ENCODE measurements at regions not wholly inside any gene's neighbourhood (a gene's known extent, or its start where the extent isn't known, plus 50 kb on each side); places are given as distances from the start of the nearest gene placed in this dataset.
"Not testable (repeated sequence)": the region's sequence is repeated elsewhere in the genome, so short reads cannot be mapped to it uniquely, and the experiment has no call there.

DNA sequence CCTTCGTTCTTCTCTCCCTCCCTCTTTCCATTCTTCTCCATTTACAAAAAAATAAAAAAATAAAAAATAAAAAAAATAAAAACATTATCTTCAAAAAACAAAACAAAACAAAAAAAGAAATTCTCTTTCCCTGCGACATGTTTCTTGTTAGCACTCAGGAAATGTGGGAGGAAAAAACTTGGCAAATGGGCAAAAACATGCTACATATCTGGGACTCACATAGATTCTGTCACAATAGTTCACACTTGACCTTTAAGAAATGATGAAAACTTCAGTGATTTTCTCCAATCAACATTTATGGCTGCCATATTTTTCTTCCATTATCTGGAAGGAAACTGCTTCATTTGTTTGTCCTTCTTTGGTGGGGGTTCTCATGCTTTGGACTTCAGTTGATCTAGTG lies 109.3 kb downstream of the PRKAB2 start:
- no peak for DNase-seq (ENCODE audit: low spot score)

DNA sequence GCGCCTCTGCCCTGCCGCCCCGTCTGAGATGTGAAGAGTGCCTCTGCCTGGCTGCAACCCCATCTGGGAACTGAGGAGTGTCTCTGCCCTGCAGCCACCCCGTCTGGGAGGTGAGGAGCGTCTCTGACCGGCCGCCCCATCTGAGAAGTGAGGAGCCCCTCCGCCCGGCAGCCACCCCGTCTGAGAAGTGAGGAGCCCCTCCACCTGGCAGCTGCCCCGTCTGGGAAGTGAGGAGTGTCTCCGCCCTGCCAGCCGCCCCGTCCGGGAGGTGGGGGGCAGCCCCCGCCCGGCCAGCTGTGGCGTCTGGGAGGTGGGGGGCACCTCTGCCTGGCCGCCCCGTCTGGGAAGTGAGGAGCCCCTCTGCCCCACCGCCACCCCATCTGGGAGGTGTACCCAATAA lies 110.4 kb downstream of the PRKAB2 start:
- not testable (repeated sequence) for DNase-seq (ENCODE audit: low spot score)

DNA sequence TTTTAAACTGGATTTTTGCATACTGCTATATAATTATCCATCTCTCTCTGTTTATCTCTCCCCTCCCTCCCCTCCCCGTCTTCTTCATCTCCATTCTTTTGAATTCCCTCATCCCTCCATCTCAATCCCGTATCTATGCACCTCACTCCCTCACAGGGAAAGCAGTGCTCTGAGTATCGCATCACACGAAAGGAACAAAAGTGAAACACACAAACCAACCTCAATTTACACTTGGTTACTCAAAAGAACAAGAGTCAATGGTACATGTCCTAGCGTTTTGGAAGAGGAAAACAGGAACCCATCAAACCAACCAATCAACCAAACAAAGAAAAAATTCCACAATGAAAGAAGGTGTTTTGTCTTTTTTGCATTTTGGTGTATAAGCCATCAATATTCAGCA lies 115.1 kb downstream of the NBPF12 start:
- no peak for DNase-seq (ENCODE audit: low spot score)

DNA sequence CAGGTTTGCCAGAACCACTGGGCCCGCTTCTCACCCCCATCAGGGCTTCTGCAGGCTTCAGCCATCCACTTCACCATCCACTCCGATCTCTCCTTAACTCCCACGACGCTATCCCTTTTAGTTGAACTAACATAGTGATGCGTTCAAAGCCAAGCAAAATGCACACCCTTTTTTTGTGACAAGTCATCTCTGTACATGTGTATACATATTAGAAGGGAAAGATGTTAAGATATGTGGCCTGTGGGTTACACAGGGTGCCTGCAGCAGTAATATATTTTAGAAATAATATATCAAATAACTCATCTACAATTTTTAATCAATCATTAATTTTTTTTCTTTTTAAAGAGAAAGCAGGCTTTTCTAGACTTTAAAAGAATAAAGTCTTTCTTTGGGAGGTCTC lies 114.6 kb downstream of the NBPF12 start:
- no peak for DNase-seq (ENCODE audit: low spot score)

GRCh38 chr1:147052143-147052542 lies 114.0 kb downstream of the NBPF12 start:
- DNase-seq (ENCODE audit: low spot score), result no peak

- DNase-seq (ENCODE audit: low spot score), result no peak
These were observed 113.0 kb downstream of the NBPF12 start for GRCh38 chr1:147051136-147051535.

- no peak for DNase-seq (ENCODE audit: low spot score)
These were observed 112.5 kb downstream of the NBPF12 start for GRCh38 chr1:147050654-147051053.

DNA sequence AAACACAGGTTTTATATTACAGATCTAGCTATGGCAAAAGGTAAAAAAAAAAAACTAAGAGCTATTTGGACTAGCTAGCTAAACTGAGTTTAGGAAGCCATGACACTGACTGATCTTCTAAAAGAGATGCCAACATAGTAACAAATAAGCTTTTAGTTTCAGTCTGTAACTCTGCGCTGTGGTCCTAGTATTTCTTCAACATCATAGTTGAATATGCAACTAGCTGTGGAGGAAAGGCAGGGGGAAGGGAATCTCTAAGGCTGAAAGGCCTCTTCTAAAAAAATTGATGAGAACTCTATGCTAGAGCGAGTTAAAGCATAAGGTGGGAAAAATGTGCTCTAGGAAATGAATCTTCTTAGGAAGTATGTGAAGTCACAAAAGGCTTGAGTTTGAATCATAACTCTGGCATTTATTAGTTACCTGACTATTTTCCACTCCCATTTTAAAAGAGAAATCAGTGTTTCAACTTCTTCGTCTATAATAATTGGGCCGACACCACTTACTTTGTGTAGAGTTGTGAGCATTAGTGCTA lies 108.8 kb downstream of the NBPF12 start:
- not testable (repeated sequence) for DNase-seq (ENCODE audit: low spot score)

DNA sequence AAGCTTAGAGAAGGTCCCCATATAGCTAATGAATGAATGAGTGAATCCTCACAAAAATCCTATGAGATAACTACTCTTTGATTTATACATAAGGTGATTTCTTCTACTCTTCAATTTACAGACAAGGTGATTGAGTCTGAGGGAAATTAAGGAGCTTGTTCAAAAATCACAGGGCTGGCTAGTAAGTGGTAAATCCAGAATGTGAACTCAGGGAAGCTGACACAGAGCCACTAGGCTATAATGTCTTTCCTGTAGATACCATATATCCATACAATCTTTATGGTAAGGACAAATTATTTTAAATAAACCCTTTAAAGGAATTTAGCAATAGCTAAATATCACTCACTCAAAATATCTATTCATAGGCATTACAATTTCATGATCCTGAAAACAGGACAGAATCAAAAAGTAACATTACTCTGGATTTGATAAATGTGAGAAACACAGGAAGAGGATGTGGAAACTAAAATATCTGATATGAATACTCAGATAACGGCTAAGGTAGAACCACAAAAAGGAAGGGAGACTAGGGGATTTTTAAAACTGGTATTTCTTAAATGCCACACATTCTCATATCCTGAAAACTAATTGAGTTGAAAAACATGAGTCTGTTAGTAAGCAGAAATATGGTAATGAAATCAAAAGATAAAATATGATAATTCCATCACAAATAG lies 108.2 kb downstream of the NBPF12 start:
- DNase-seq (ENCODE audit: low spot score), result no peak
